ENCODE measurements at regions not wholly inside any gene's neighbourhood (a gene's known extent, or its start where the extent isn't known, plus 50 kb on each side); places are given as distances from the start of the nearest gene placed in this dataset.

DNA sequence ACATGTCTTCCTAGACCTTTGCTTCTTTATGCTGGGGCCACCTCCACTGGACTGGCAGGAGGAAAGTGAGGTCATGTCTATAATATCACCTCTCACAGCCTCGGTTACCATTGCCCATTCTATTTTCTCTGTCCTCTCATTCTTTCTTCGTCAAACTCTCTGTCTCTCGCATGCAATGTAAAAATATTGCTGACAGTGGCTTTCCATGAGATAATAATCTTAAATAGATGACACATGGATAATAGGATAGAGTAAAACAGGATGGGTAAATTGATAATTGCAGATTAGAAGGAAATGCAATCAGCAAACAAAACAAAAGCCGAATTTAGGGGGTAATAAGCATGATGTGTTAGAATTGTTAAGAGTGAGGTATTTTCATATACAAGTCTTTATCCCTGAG lies 215.7 kb upstream of the PARD3B start:
- intact Hi-C loops (cut with micrococcal nuclease), result no loop called here
- DNase-seq, result no peak
- ATAC-seq, result no peak

DNA sequence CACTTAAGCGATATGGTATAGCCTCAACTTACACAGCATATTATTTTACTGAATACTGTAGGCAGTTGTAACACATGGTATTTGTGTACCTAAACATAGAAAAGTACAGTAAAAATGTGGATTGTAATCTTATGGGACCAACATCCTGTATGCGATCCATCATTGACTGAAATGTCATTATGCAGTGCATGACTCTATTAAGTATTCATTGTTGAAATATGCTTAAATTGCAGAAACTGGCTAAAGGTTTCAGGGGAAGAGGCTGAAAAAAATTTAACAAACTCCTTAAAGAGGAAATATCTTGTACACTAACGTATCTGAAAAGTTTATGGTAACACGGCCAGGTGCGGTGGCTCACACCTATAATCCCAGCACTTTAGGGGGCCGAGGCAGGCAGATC lies 214.1 kb upstream of the PARD3B start:
- intact Hi-C loops (cut with micrococcal nuclease), result no loop called here
- DNase-seq (no peak), ATAC-seq (no peak)

DNA sequence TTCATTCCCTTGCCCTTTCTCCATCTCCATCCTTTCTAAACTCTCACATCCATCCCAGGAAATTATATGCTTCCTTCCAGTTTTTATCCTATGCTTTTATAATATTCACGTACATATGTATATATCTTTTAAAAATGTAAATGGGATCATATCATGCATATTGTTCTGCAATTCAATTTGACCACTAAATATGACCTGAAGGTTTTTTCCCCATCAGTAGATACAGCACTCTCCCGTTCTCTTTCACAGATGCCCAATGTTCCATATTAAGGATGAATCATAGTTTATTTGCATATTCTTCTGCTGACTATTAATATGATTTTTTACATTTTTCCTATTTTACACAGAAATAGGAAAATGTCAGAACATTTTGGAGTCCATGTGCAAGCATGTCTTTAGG lies 213.3 kb upstream of the PARD3B start:
- intact Hi-C loops (cut with micrococcal nuclease), result no loop called here
- no peak for ATAC-seq
- no peak for DNase-seq

DNA sequence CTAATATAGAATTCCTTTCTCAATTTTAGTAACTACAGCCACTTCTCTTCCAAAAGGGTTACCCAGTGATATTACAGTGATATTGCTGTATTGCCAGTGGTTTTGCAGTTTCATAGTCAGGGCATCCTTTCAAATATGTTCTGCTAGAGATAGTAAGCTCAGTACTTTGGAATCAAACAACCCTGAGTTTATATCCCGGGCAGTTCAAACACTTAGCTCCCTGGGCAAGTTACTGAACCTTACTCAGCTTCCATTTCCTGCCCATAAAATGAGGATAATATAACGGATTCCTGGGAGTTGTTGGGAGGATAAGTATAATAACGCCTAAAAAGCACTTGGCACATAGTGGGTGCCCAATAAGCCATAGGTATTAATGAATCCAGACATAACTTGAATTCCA lies 212.6 kb upstream of the PARD3B start:
- intact Hi-C loops (cut with micrococcal nuclease), result no loop called here
- no peak for DNase-seq
- no peak for ATAC-seq

GRCh38 chr2:204333861-204334260 lies 211.4 kb upstream of the PARD3B start:
- DNase-seq, result no peak
- intact Hi-C loops (cut with micrococcal nuclease), result no loop called here
- ATAC-seq, result no peak

DNA sequence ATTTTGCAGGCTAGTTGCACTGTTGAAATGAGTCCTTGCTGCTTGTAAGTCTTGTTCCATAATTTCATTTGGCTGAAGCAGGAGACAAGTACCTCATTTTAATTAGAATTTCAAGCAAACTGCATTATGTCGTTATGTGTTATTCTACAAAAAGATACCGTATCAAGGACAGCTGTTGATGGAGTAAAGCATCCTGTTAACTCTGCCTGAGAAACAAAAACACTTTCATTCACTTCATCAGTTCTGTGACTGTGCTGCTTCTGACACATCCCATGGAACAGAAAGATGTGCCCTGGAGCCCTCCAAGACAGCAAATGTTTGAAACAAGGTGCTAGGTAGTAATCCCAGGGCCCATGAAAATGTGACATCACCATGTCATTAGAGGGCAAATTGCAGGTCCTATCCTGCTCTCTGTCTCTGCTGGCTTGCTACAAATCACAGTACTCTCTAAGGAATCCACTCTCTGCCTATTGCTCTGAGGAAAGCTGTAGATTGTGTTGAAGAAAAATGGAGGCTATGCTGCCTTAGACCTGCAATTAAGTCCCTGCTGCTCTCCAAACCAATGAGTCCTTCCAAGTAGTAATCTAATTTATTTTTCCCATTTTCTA lies 209.7 kb upstream of the PARD3B start:
- DNase-seq, result no peak
- intact Hi-C loops (cut with micrococcal nuclease), result no loop called here
- no peak for ATAC-seq

DNA sequence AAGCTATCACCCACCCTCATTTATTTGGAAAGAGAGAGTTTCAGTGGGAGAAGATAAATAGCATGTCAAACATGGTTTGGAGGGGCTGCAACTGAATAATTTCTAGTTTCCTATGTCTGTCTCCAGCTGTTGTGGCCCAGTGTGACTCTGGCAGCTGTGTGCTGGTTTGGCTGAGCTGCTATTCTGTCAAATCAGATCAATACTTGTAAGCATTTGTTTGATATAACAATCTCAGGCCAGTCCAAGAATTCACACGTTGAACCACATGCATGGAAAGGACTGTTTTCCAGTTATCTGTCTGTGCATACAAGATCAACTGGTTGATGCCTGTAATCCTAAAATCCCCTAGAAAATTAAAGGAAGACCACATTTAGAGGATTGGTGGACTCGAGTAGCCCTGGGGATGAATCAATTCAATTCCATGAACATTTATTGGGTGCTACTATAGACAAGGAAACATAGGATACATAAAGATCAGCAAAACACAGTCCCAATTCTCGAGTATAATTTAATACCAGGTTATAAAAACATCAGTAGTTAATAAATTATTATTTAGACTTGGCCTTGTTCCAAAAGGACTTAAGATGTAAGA lies 209.0 kb upstream of the PARD3B start:
- no peak for ATAC-seq
- intact Hi-C loops (cut with micrococcal nuclease), result no loop called here

GRCh38 chr2:204337638-204338037 lies 207.6 kb upstream of the PARD3B start:
- DNase-seq (no peak), ATAC-seq (no peak)
- intact Hi-C loops (cut with micrococcal nuclease), result no loop called here

More for the DNA sequence above, 209.0 kb upstream of the PARD3B start:
- no peak for DNase-seq

DNA sequence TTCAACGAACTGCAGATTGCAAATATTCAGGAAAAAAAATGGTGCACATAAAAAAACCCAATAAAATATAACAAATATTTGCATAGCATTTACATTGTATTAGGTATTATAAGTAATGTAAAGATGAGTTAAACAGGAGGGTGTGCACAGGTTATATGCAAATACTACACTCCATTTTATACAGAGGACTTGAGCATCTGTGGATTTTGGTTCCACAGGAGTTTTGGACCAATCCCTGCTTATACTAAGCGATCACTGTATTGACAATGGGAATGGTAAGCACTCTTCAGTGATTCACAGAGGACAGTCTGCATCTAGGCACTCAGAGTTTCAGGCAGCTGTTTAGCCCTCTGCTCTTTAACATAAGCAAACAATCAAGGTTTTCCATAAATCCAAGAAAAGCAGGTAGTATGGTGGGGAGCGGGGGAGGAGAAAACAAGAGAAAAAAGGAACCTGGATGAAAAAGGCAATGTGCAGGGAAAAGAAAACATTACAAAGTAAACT lies 206.0 kb upstream of the PARD3B start:
- ATAC-seq (no peak), DNase-seq (no peak)
- intact Hi-C loops (cut with micrococcal nuclease), result no loop called here

- intact Hi-C loops (cut with micrococcal nuclease), result no loop called here
- ATAC-seq (no peak), DNase-seq (no peak)
Measured at GRCh38 chr2:204340511-204340910, 204.8 kb upstream of the PARD3B start.

DNA sequence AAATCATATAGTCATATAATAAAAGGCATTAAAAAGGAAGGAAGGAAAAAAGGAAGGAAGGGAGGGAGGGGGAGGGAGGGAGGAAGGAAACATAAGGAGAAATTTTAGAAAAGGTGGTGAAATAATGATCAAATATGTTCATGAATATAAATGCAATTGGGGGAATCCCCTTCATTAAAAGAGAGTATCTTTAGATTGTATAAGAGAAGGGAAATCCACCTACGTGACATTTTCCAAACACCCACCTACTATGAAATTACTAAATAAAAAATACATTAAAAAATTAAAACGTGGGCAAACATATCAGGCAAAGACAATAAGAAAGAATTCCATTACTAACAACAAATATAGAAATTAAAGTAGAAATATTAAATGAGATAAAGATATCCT lies 203.4 kb upstream of the PARD3B start:
- no peak for DNase-seq
- intact Hi-C loops (cut with micrococcal nuclease), result no loop called here
- ATAC-seq, result no peak

GRCh38 chr2:204343685-204344084 lies 201.6 kb upstream of the PARD3B start:
- intact Hi-C loops (cut with micrococcal nuclease), result no loop called here
- ATAC-seq (no peak), DNase-seq (no peak)

- intact Hi-C loops (cut with micrococcal nuclease), result no loop called here
- ATAC-seq (no peak), DNase-seq (no peak)
Measured at GRCh38 chr2:204344119-204344518, 201.2 kb upstream of the PARD3B start.

DNA sequence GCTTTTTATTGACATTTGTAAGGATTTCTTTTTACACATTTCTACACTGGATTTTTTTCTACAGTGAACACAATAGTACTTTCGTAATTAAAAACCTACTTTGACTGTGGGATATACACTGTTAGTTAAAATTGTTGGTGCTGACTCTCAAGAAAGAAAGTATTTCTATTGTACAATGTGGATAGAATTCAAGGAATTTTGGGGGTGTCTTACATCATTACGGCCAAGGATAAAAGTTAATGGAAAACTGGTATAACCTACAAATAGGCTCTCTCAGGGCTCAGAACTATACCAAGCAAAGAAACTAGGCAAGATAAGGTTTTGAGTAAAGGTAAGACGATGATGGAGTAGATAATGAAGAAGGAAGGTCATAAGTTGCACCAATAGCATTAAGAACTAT lies 198.4 kb upstream of the PARD3B start:
- intact Hi-C loops (cut with micrococcal nuclease), result no loop called here
- no peak for DNase-seq
- no peak for ATAC-seq

DNA sequence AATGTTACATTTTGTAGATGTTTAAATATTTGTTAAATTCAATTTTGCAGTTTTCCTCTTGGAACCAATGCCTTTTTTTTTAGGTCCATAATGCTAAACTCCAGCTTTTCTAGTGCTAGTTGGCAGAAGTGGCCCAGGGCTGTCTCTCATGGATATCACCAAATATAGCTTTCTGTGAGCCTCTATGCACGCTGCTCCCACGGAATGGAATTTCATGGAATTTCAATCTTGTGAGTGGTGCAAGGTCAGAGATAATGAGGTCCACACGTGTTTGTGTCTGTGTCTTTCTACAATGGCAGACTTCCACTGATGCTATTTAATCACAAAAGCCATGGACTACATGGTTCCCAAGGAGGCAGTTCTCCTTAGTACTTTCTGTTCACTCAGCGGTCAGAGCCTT lies 191.5 kb upstream of the PARD3B start:
- intact Hi-C loops (cut with micrococcal nuclease), result no loop called here
- no peak for DNase-seq
- ATAC-seq, result no peak

DNA sequence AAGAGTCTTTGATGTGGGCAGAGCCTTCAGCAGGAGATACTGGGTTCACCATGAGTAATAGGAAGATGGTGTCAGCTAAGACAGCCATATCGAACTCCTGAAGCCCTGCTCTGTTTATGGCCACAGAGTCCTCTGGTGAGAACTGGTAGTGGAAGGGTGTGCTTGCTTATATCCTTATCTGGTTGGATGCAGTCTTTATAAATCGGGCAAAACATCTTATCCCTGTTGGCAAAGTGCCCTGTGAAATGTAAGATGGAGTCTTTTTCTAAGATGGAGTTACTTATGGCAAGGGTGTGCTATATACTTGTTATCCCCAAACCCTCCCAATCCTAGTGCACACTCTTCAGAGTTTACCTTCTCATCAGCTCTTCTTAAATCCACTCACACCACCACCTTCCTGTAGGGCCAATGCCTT lies 190.8 kb upstream of the PARD3B start:
- no peak for ATAC-seq
- intact Hi-C loops (cut with micrococcal nuclease), result no loop called here
- no peak for DNase-seq

GRCh38 chr2:204355688-204356087 lies 189.6 kb upstream of the PARD3B start:
- intact Hi-C loops (cut with micrococcal nuclease), result no loop called here
- DNase-seq, result no peak
- ATAC-seq, result no peak

GRCh38 chr2:204356151-204356641 lies 189.1 kb upstream of the PARD3B start:
- intact Hi-C loops (cut with micrococcal nuclease), result no loop called here
- DNase-seq, result no peak
- ATAC-seq, result no peak

- intact Hi-C loops (cut with micrococcal nuclease), result no loop called here
- DNase-seq, result no peak
- ATAC-seq, result no peak
Measured at GRCh38 chr2:204357286-204357685, 188.0 kb upstream of the PARD3B start.

GRCh38 chr2:204359076-204359475 lies 186.2 kb upstream of the PARD3B start:
- DNase-seq, result no peak
- intact Hi-C loops (cut with micrococcal nuclease), result no loop called here
- ATAC-seq, result no peak

All from left ventricle myocardium superior (tissue), 1 donor.